HepG2 (cell line): ENCODE measurements at regions not wholly inside any gene's neighbourhood (a gene's known extent, or its start where the extent isn't known, plus 50 kb on each side); places are given as distances from the start of the nearest gene placed in this dataset.

Source experiments
- ATAC-seq: fragments of 200-7000 bp; cut with Tn5 transposase; 3 replicates; pipeline ENCODE4 v1.9.1; 2020; ENCODE audit warnings: mild to moderate bottlenecking, moderate library complexity
- BruUV-seq: library from RNA; stranded (reverse); fragments of 400-500 nt; replicated peaks from 2 replicates; lab custom pipeline; 2021; lab: Mats Ljungman, UMichigan
- CTCF ChIA-PET: fragments of 300-600 bp; formaldehyde crosslinking; extraction: SDS; loops from one replicate; lab custom pipeline; 2021; ENCODE audit warnings: low total read pairs, inconsistent platforms, low intra/inter-chr PET ratio; lab: Yijun Ruan, JAX
- POLR2A ChIA-PET: fragments of 350-600 bp; sonication (Branson Sonifier 250); formaldehyde crosslinking; loops from one replicate; lab custom pipeline; 2020; ENCODE audit warnings: antibody characterized with exemption, inconsistent platforms; lab: Yijun Ruan, JAX
- DNase-seq: peaks from one replicate; pipeline ENCODE4 v3.0.0-alpha.2; 2015; ENCODE audit warnings: low spot score
- FAIRE-seq: peaks from 3 replicates; lab custom pipeline; 2011; peaks lifted over from hg19 to GRCh38; lab: Jason Lieb, UNC
- H2AFZ ChIP-seq: one replicate; pipeline ENCODE4 v1.6.1; 2011; ENCODE audit warnings: low read length, inconsistent platforms
- H3K27ac ChIP-seq: fragments of 300-600 bp; 3 replicates; pipeline ENCODE4 v1.8.0; 2011; ENCODE audit warnings: mixed run types, mild to moderate bottlenecking, mixed read lengths, low read length, inconsistent platforms; ENCODE audit not compliant: insufficient read depth; ENCODE audit errors: extremely low read length
- H3K27me3 ChIP-seq, 2 experiments: fragments of 200-600 bp in 1 of 2; 2 replicates in 1 of 2; 3 replicates in 1 of 2; pipeline versions ENCODE4 v1.6.0 to v1.8.0; 2011; ENCODE audit warnings: low read length in 2 of 2, mild to moderate bottlenecking in 2 of 2, moderate library complexity in 2 of 2, inconsistent platforms in 1 of 2; ENCODE audit not compliant: insufficient read depth in 2 of 2, control insufficient read depth in 1 of 2
- H3K36me3 ChIP-seq, 2 experiments: fragments of 200-600 bp in 1 of 2; replicated peaks in 1 of 2; 2 replicates in 1 of 2; 3 replicates in 1 of 2; pipeline versions ENCODE4 v1.5.1 to v1.8.0; 2011; ENCODE audit warnings: low read length in 2 of 2, inconsistent platforms in 1 of 2; ENCODE audit not compliant: insufficient read depth in 2 of 2, control insufficient read depth in 1 of 2
- H3K4me1 ChIP-seq: 2 replicates; pipeline ENCODE4 v1.5.1; 2012; ENCODE audit warnings: low read length, inconsistent platforms; ENCODE audit not compliant: insufficient read depth
- H3K4me2 ChIP-seq: 2 replicates; pipeline ENCODE4 v1.6.0; 2011; ENCODE audit warnings: low read depth, low read length, inconsistent platforms
- H3K4me3 ChIP-seq, 3 experiments: fragments of 200-600 bp in 1 of 3; sonication (generic), shearing (Covaris generic) in 1 of 3; replicated peaks in 1 of 3; 2 replicates each; pipeline ENCODE4 v1.5.1; 2011 to 2016; ENCODE audit warnings: low read length in 3 of 3, inconsistent platforms in 2 of 3, low read depth in 2 of 3, mild to moderate bottlenecking in 2 of 3, control low read depth in 1 of 3, mixed read lengths in 1 of 3; ENCODE audit not compliant: insufficient read depth in 1 of 3
- H3K79me2 ChIP-seq: one replicate; pipeline ENCODE4 v1.6.1; 2011; ENCODE audit warnings: low read length, inconsistent platforms; ENCODE audit not compliant: insufficient read depth
- H3K9ac ChIP-seq: 2 replicates; pipeline ENCODE4 v1.6.0; 2011; ENCODE audit warnings: mild to moderate bottlenecking, low read depth, low read length, inconsistent platforms; ENCODE audit not compliant: insufficient read depth
- H3K9me3 ChIP-seq: 2 replicates; pipeline ENCODE4 v1.5.1; 2012; ENCODE audit warnings: mild to moderate bottlenecking, low read length
- H4K20me1 ChIP-seq: 2 replicates; pipeline ENCODE4 v1.6.0; 2011; ENCODE audit warnings: inconsistent platforms, mild to moderate bottlenecking, low read length, moderate library complexity; ENCODE audit not compliant: insufficient read depth
- AGO2 ChIP-seq: fragments of 200-400 bp; formaldehyde crosslinking; optimal IDR thresholded peaks from 2 replicates; pipeline ENCODE3; 2017; ENCODE audit warnings: mild to moderate bottlenecking, low read depth, low read length, moderate library complexity
- E2F2 ChIP-seq: sonication (generic); formaldehyde crosslinking; IDR thresholded peaks from 2 replicates; pipeline ENCODE4 v1.4.0; 2020; ENCODE audit warnings: missing genetic modification reagents, borderline replicate concordance
- HCFC1 ChIP-seq: fragments of 150-350 bp; IDR thresholded peaks from 2 replicates; pipeline ENCODE4 v1.6.1; 2014; ENCODE audit warnings: low read depth, low read length
- HDAC1 ChIP-seq: sonication (generic); formaldehyde crosslinking; IDR thresholded peaks from 2 replicates; pipeline ENCODE4 v1.5.1; 2020; ENCODE audit warnings: mild to moderate bottlenecking, missing genetic modification reagents
- SMC3 ChIP-seq: IDR thresholded peaks from 2 replicates; pipeline ENCODE4 v1.6.1; 2011; ENCODE audit warnings: low read length, improper control_type of control experiment
- XBP1 ChIP-seq: sonication (generic); formaldehyde crosslinking; IDR thresholded peaks from 2 replicates; pipeline ENCODE4 v1.5.0; 2020; ENCODE audit warnings: missing genetic modification reagents
- ZBTB43 ChIP-seq: sonication (generic); formaldehyde crosslinking; conservative IDR thresholded peaks from 2 replicates; pipeline ENCODE4 v1.4.0; 2020; ENCODE audit warnings: missing genetic modification reagents
- ZMYM4 ChIP-seq: sonication (generic); formaldehyde crosslinking; IDR thresholded peaks from 2 replicates; pipeline ENCODE4 v1.8.1; 2023; ENCODE audit warnings: mild to moderate bottlenecking, missing genetic modification reagents
- ZSCAN21 ChIP-seq: sonication (generic); formaldehyde crosslinking; IDR thresholded peaks from 2 replicates; pipeline ENCODE4 v1.8.0; 2022; ENCODE audit warnings: mild to moderate bottlenecking, missing genetic modification reagents, moderate library complexity, borderline replicate concordance
- WGBS: methylation state at CpG from one replicate; pipeline ENCODE4 v1.1.6; 2017; ENCODE audit warnings: low lambda C conversion rate; 5-methylcytosine and 5-hydroxymethylcytosine counted together
- in situ Hi-C: cut with HindIII; loops from 2 replicates; pipeline ENCODE4 v1.10.0; 2017; ENCODE audit warnings: low pct_unique_long_range_greater_than_20kb; ENCODE audit not compliant: extremely low pct_ligation_motif_present
- intact Hi-C: fragments of 100-400 bp; cut with micrococcal nuclease; formaldehyde crosslinking; loops from one replicate; pipeline ENCODE4 v1.10.0; 2022; ENCODE audit not compliant: unreplicated experiment
- TF ChIP-seq, protein P1 (sequence below): sonication (generic); formaldehyde crosslinking; IDR thresholded peaks from 2 replicates; pipeline ENCODE4 v1.8.0; 2022; ENCODE audit warnings: low read depth, missing genetic modification reagents
- TF ChIP-seq, protein P2 (sequence below): sonication (generic); formaldehyde crosslinking; IDR thresholded peaks from 2 replicates; pipeline ENCODE4 v1.5.0; 2020; ENCODE audit warnings: mild to moderate bottlenecking, missing genetic modification reagents
- TF ChIP-seq, protein P3 (sequence below): IDR thresholded peaks from 2 replicates; pipeline ENCODE4 v1.6.1; 2016; ENCODE audit warnings: missing genetic modification reagents, missing compliant biosample characterization

DNA sequence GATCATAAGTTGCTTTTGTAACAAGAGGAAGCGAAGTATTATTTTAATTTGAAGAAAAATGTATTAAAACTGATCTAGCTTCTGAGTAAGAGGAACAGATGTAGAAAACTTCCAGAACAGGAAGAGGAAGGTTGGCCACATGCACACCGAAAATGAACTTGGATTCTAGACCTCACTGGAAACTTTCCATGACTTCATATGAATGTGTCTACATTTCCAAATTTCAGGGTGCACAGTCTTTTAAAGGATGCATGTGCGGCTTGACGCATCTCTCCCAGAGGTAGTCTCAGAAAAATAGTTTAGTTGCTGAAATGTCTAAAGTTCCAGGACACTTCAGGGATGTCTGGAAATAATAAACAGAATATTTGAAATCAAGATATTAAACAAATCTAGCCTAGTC, 275.1 kb upstream of the MYOCD start:
- in situ Hi-C loops: no loop called here
- Histone ChIP-seq H3K9ac (no peak overlapping the region), H2AFZ (no peak overlapping the region), H3K27me3 (no peaks in the 10 kb centered on the region), H3K36me3 (no peaks in the 10 kb centered on the region), H4K20me1 (no peaks in the 10 kb centered on the region), H3K27ac (no peak overlapping the region), H3K4me3 (no peak overlapping the region), H3K4me1 (no peaks in the 10 kb centered on the region), H3K9me3 (no peaks in the 10 kb centered on the region), H3K4me2 (no peak overlapping the region), H3K79me2 (no peaks in the 10 kb centered on the region)
- ChIA-PET CTCF (no interaction called here), POLR2A (no interaction called here)
- DNase-seq: no peak
- no peak for FAIRE-seq
- 27% methylated on average over 4 of the region's 4 CpGs for WGBS
- intact Hi-C loops: no loop called here
- no peak for ATAC-seq
- no TSS peak for BruUV-seq
- TF ChIP-seq, protein P1, sequence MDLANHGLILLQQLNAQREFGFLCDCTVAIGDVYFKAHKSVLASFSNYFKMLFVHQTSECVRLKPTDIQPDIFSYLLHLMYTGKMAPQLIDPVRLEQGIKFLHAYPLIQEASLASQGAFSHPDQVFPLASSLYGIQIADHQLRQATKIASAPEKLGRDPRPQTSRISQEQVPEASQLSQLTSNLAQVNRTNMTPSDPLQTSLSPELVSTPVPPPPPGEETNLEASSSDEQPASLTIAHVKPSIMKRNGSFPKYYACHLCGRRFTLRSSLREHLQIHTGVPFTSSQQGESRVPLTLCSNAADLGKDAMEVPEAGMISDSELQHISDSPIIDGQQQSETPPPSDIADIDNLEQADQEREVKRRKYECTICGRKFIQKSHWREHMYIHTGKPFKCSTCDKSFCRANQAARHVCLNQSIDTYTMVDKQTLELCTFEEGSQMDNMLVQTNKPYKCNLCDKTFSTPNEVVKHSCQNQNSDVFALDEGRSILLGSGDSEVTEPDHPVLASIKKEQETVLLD (CRISPR knock-in tag): no peak
- TF ChIP-seq HCFC1 (no peak), XBP1 (CRISPR knock-in tag) (no peak), SMC3 (no peak), ZSCAN21 (CRISPR knock-in tag) (no peak), ZMYM4 (no peak), AGO2 (no peak), E2F2 (no peak), HDAC1 (CRISPR knock-in tag) (no peak), ZBTB43 (no peak)
- TF ChIP-seq, protein P2, sequence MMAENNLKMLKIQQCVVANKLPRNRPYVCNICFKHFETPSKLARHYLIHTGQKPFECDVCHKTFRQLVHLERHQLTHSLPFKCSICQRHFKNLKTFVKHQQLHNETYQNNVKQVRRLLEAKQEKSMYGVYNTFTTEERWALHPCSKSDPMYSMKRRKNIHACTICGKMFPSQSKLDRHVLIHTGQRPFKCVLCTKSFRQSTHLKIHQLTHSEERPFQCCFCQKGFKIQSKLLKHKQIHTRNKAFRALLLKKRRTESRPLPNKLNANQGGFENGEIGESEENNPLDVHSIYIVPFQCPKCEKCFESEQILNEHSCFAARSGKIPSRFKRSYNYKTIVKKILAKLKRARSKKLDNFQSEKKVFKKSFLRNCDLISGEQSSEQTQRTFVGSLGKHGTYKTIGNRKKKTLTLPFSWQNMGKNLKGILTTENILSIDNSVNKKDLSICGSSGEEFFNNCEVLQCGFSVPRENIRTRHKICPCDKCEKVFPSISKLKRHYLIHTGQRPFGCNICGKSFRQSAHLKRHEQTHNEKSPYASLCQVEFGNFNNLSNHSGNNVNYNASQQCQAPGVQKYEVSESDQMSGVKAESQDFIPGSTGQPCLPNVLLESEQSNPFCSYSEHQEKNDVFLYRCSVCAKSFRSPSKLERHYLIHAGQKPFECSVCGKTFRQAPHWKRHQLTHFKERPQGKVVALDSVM (CRISPR knock-in tag): no peak
- TF ChIP-seq, protein P3, sequence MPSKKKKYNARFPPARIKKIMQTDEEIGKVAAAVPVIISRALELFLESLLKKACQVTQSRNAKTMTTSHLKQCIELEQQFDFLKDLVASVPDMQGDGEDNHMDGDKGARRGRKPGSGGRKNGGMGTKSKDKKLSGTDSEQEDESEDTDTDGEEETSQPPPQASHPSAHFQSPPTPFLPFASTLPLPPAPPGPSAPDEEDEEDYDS (CRISPR knock-in tag): no peak
